Stimulated activated naive CD4-positive, alpha-beta T cell treated with Interleukin-2 at 50 U/mL for 16 hours (primary cell): ENCODE measurements at regions not wholly inside any gene's neighbourhood (a gene's known extent, or its start where the extent isn't known, plus 50 kb on each side); places are given as distances from the start of the nearest gene placed in this dataset.
"Not testable (repeated sequence)": the region's sequence is repeated elsewhere in the genome, so short reads cannot be mapped to it uniquely, and the experiment has no call there.

Source experiments
- DNase-seq: peaks from one replicate; lab custom pipeline; 2025; lab: John Stamatoyannopoulos, UW

GRCh38 chr10:30763918-30764317 lies 134.4 kb upstream of the LYZL2 start:
- DNase-seq, result no peak

- no peak for DNase-seq
These were observed 133.1 kb upstream of the LYZL2 start for GRCh38 chr10:30762620-30763019.

GRCh38 chr10:30759423-30759822 lies 129.9 kb upstream of the LYZL2 start:
- DNase-seq, result no peak

- DNase-seq, result no peak
These were observed 128.8 kb upstream of the LYZL2 start for GRCh38 chr10:30758338-30758737.

DNA sequence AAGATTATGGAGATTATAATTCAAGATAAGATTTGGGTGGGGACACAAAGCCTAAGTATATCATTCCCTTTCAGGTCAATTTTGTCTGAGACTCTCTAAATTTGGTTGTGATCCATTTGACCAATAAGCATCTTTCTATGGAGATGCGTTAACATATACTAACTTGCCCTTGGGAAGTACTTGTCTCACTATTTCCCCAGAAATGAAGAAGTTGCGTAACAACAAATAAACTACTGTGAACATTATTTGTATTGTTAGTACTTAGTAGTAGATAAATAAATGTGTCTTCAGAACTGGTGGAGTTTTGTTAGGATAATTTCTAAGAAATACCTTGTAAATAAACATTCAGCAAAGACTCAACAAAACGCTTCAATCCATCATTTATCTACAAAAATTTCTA lies 127.3 kb upstream of the LYZL2 start:
- DNase-seq, result no peak

- DNase-seq, result no peak
These were observed 126.6 kb upstream of the LYZL2 start for GRCh38 chr10:30756151-30756550.

DNA sequence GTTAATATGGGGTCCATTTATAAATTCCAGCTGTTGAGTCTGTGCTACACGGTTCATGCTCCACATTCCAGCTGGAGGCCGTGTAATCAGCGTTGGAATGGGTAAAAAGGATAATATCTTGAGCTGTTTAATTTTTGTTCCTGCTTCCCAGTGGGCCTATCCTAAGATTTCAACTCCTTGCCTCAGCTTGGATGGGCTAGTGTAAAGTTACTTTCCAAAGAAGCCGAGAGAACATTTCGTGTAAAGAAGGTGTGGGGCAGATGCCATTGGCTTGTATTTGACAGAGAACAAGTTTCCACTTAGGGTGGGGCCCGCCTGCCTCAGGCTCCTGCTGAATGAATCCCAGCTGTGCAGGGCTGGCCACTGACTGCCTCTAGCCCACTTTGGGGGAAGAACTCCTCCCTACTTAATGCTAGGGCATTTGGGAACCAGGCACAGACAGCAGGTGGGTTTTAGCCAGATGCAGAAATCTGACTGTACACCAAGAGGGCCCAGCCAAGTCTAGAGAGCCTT lies 125.9 kb upstream of the LYZL2 start:
- no peak for DNase-seq

DNA sequence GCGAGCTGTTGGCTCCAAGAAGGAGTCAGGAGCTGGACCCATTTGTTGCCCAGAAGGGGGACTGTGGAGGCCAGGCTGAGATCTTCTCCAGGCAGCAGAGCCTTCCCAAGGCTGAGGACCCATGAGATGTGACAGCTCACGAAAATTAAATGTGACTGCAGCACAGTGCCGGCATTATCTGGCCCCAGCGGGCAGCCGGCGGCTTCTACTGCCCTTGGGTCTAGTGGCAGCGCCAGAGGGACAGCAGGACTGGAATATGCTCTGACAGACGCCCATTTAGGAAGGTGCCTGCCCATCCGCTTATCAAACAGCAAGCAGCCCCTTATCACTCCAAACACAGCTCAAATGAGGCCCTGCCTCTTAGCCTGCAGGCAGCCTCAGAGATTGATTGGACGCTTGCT lies 122.9 kb upstream of the LYZL2 start:
- no peak for DNase-seq

- DNase-seq, result peak; percentile 64
These were observed 122.3 kb upstream of the LYZL2 start for GRCh38 chr10:30751678-30752331.

GRCh38 chr10:30750971-30751677 lies 121.6 kb upstream of the LYZL2 start:
- no peak for DNase-seq

DNA sequence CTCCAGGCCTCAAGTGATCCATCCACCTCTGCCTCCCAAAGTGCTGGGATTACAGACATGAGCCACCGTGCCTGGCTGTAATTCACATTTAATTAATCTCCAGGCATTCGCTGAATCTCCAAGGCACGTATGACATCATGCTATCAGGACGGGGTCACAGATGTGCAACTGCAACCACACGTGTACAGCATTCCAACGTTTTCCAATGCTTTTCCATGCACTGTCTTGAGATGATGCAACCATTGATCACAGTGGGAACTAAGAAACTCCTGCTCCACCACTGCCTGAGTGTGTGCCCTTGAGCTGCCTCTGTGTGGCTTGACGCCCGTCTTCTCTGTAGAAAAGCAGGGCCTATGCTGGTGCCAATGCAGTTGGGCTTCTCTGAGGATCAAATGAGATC lies 119.8 kb upstream of the LYZL2 start:
- no peak for DNase-seq

- DNase-seq, result no peak
These were observed 118.8 kb upstream of the LYZL2 start for GRCh38 chr10:30748152-30748973.

DNA sequence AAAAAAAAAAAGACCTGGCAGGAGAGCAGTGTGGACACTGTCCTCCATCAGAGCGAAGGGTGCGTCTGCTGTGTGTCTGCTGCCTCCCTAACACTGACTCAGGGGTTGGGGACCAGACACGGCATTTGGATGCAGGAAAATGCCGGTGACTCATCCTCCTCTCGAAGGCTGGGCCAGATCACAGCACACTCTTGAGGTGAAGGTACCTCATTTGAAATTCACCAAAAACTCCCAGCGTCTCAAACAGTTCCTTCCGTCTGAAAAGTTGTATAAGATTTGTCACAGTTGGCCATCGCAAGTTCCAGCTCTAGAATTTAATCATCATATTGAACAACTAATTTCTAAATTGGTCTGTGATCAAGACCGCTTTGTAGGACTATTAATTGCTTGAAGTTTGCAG lies 118.1 kb upstream of the LYZL2 start:
- DNase-seq, result peak; percentile 55

DNA sequence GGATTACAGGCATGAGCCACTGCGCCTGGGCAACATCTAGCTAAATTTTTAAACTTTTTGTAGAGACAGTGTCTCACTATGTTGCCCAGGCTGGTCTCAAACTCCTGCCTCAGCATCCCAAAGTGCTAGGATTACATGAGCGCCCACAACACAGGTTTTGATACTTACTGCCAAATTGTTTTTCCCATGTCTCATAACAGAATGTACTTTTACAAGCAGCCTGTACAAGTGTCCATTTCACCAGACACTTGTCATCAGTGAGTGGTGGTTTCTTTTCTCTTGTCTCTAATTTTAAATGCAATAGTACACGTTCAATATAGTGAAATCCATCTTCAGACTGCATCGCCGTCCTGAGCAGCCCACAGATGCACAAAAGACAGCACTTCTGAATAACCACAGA lies 116.4 kb upstream of the LYZL2 start:
- no peak for DNase-seq

DNA sequence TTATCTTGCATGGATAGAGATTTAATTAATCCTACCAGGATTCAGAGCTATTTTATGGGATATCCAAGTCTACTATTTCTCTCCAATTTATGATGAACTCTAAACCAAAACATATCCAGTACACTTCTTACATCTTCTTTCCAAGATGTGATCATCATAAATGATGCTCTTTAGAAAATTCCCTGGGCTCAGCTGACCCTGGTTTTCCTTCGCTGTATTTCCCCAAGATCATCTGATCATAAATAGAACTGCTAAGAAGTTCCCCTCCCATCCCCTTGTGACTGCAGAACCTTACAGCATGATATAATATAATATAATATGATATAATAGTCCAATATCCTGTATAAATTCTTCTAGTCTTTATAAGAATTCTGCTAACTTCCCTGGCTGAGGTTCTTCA lies 114.6 kb upstream of the LYZL2 start:
- no peak for DNase-seq

GRCh38 chr10:30743586-30743985 lies 114.0 kb upstream of the LYZL2 start:
- DNase-seq, result no peak

GRCh38 chr10:30742471-30742870 lies 112.9 kb upstream of the LYZL2 start:
- DNase-seq, result no peak

DNA sequence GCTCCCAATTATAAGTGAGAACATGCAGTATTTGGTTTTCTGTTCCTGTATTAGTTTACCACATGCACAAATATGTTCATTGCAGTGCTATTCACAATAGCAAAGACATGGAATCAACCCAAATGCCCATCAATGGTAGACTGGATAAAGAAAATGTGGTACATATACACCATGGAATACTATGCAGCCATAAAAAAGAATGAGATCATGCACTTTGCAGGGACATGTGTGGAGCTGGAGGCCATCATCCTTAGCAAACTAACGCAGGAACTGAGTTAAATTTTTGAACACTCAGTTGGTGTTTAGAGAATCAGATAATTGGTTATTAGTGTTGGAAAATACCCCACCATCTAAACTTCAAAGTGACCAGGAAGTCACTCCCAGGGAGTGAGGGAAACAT lies 111.2 kb upstream of the LYZL2 start:
- not testable (repeated sequence) for DNase-seq

DNA sequence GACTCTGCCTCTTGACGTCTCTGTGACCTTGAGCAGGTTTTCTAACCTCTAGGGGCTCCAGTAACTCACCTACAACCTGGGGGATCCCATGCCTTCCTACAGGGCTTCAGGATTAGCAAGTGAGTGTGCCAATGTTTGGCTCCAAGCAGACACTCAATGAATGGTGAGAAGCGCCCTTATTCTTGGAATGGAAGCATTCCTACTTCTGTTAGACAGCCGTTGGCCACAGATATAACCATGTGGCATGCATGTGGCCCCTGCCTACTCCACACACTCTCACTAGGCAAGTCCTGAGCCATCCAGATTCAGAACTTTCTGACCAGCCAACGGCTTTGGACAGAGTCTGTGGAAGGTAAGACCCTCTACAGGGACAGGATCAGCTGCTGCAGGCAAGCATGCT lies 108.9 kb upstream of the LYZL2 start:
- no peak for DNase-seq

DNA sequence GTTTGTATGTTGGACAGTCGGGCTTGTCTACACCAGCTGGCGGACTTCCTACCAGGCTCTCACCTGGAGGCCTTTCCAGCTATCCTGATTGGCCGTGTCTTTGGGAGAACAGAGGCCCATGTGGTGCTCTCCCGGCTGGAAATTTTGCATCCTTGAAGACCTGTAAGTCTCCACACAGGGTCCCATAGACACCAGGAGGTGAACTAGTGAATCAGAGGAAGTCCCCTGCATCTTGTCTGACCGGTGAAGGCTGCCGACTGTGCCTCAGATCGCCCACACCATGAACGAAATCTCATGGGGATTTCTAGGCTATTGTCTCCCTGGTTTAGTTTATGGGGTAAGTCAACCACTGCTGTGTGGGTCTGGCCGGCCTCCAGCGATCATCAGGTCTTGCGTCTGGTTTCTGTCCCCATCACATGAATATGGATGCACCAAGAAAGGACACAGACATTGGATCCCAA lies 108.4 kb upstream of the LYZL2 start:
- no peak for DNase-seq

GRCh38 chr10:30736685-30737232 lies 107.2 kb upstream of the LYZL2 start:
- DNase-seq, result no peak

DNA sequence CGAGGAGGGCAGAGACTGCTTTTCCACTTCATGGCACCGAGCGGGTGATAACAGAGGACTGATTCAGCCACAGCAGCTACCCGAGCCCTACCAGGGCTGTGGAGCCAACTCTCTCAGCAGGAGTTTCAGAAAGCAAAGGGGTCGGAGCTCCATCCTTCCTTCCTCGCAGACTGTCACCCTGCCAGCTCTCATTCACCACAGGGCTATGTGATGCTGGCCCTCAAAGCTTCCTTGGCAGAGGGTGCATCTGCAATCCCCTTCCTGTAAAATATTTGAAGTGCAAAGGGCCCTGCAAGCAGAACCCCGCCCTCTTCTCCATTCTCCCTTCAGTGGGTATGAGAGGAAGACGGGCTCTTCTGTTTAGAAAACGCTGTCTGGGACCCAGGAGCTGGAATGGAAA lies 105.3 kb upstream of the LYZL2 start:
- no peak for DNase-seq
